ENCODE measurements at regions not wholly inside any gene's neighbourhood (a gene's known extent, or its start where the extent isn't known, plus 50 kb on each side); places are given as distances from the start of the nearest gene placed in this dataset.

DNA sequence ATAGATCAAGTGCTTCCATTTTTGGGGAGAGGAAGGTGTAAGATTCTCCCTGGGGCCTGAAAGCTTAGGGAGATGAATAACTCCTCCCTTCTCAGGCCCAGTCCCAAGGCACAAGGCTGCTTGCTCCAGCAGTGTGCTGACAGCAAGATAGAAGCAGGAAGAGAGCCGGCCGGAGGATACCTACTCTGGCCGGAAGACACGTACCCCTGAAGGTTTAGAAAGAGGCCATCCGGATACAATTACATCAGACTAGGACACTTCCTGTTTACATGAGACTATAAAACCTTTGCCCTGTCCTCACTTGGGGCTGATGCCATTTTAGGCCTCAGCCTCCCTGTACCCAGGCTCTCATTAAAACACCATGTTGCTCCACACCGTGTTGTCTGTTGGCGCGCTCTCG lies 329.9 kb downstream of the SV2B start (continued):
- TF ChIP-seq ZNF331 (CRISPR knock-in tag; IDR thresholded peaks at IDR 0.05; ENCODE audit: low read depth) (no peak), CREB1 (CRISPR knock-in tag; IDR thresholded peaks at IDR 0.05; ENCODE audit: low read depth) (no peak)
- TF ChIP-seq, protein P1, sequence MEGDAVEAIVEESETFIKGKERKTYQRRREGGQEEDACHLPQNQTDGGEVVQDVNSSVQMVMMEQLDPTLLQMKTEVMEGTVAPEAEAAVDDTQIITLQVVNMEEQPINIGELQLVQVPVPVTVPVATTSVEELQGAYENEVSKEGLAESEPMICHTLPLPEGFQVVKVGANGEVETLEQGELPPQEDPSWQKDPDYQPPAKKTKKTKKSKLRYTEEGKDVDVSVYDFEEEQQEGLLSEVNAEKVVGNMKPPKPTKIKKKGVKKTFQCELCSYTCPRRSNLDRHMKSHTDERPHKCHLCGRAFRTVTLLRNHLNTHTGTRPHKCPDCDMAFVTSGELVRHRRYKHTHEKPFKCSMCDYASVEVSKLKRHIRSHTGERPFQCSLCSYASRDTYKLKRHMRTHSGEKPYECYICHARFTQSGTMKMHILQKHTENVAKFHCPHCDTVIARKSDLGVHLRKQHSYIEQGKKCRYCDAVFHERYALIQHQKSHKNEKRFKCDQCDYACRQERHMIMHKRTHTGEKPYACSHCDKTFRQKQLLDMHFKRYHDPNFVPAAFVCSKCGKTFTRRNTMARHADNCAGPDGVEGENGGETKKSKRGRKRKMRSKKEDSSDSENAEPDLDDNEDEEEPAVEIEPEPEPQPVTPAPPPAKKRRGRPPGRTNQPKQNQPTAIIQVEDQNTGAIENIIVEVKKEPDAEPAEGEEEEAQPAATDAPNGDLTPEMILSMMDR (conservative IDR thresholded peaks at IDR 0.05; ENCODE audit: low read depth in 2 of 2) = no peak

DNA sequence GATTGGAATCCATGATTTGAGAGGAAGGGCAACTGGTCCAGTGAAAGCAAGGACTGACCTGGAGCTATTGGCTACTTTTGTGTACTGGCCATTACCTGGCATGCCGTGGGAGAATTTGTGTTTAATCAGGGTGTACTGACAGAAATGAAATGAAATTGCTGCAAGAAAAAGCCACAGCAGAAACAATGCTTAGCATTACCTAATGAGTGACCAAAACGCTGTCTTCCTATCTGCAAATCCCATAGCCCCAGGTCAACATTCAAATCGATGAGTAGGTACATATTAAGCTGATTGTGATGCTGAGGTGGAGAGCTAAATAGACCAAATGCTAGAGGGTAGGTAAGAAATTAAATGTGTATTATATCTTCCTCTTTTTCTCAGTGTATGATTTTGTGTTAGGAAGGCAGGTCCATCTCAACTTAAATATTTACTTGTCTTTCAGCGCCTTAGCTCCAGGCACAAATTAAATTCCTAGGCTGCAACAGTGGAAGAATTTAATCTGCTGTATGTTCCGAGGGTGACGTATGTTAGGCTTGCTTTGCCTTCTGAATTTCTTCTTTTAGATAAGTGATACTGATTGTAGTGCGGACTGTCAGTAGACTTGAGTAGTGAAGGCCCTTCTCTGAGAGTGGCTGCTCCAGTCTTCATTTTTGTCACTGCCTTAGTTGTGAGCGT lies 331.1 kb downstream of the SV2B start:
- Mint-ChIP-seq H3K27me3 (ENCODE audit: insufficient read depth, low read depth, poor library complexity) (no peaks in the 10 kb centered on the region), H3K4me3 (no peak overlapping the region), H3K4me1 (peaks cover 9% of the 10 kb centered on the region; the same call in 1 of the 3 replicates), H3K9me3 (peaks cover 7% of the 10 kb centered on the region; the same call in 1 of the 3 replicates), H3K36me3 (ENCODE audit: low read depth) (peaks cover 4% of the 10 kb centered on the region; the same call in 1 of the 3 replicates), H3K27ac (no peak overlapping the region)
- Histone ChIP-seq H3K4me2 (no peak overlapping the region), H4K20me1 (replicated peaks; ENCODE audit: insufficient read depth) (no peaks in the 10 kb centered on the region), H3K4me1 (ENCODE audit: insufficient read depth) (peaks cover 14% of the 10 kb centered on the region), H3F3A (replicated peaks; ENCODE audit: low read depth) (no peaks in the 10 kb centered on the region), H3K4me3 (no peak overlapping the region), H3K27me3 (ENCODE audit: insufficient read depth) (no peaks in the 10 kb centered on the region), H2AFZ (no peak overlapping the region), H3K36me3 (ENCODE audit: insufficient read depth) (no peaks in the 10 kb centered on the region), H3K79me2 (replicated peaks; ENCODE audit: insufficient read depth) (no peaks in the 10 kb centered on the region), H3K9me2 (ENCODE audit: insufficient read depth) (peaks cover 6% of the 10 kb centered on the region), H3K27ac (ENCODE audit: low read depth) (no peak overlapping the region)
- no peak for ATAC-seq
- no peak for DNase-seq (ENCODE audit: low spot score)
- TF ChIP-seq EZH2 (IDR thresholded peaks at IDR 0.05; ENCODE audit: low read depth, unreplicated experiment) (no peak), ZNF331 (CRISPR knock-in tag; IDR thresholded peaks at IDR 0.05; ENCODE audit: low read depth) (no peak), STAT1 (IDR thresholded peaks at IDR 0.05; ENCODE audit: unreplicated experiment) (no peak), EZH2phosphoT487 (IDR thresholded peaks at IDR 0.05; ENCODE audit: unreplicated experiment) (no peak)

DNA sequence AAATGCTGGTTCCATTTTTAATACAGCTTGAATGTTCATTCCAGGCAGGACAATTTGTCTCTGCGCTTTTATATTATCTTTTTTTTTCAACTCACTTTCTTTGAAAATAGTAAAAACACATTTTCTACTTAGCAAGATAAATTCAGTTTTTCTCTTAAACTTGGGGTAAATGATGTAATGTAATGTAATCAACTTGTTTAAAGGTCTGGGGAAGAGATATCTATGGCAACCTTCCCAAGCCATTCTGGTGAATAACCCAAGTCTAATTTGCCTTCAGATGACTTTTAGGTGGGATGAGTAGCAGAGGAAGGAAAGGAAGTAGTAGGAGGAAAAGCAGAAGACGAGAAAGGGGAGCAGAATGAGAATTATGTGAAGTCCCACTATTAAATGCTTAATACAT lies 335.1 kb downstream of the SV2B start:
- Histone ChIP-seq H3K9me2 (ENCODE audit: insufficient read depth) (no peaks in the 10 kb centered on the region; the same call in 1 of the 2 replicates), H4K20me1 (replicated peaks; ENCODE audit: insufficient read depth) (no peaks in the 10 kb centered on the region), H3K4me3 (no peak overlapping the region), H3K36me3 (ENCODE audit: insufficient read depth) (no peaks in the 10 kb centered on the region), H3K27ac (ENCODE audit: low read depth) (no peak overlapping the region), H3F3A (replicated peaks; ENCODE audit: low read depth) (no peaks in the 10 kb centered on the region), H3K4me2 (no peak overlapping the region), H2AFZ (no peak overlapping the region), H3K27me3 (ENCODE audit: insufficient read depth) (no peaks in the 10 kb centered on the region), H3K4me1 (ENCODE audit: insufficient read depth) (peaks cover 14% of the 10 kb centered on the region), H3K79me2 (replicated peaks; ENCODE audit: insufficient read depth) (no peaks in the 10 kb centered on the region)
- Mint-ChIP-seq H3K36me3 (ENCODE audit: low read depth) (peaks cover 4% of the 10 kb centered on the region; the same call in 1 of the 3 replicates), H3K27ac (no peak overlapping the region), H3K27me3 (ENCODE audit: insufficient read depth, low read depth, poor library complexity) (no peaks in the 10 kb centered on the region), H3K4me3 (no peak overlapping the region), H3K9me3 (peaks cover 15% of the 10 kb centered on the region; the same call in 2 of the 3 replicates), H3K4me1 (peaks cover 9% of the 10 kb centered on the region; the same call in 1 of the 3 replicates)
- no peak for DNase-seq (ENCODE audit: low spot score)
- no peak for ATAC-seq
- TF ChIP-seq, protein P2, sequence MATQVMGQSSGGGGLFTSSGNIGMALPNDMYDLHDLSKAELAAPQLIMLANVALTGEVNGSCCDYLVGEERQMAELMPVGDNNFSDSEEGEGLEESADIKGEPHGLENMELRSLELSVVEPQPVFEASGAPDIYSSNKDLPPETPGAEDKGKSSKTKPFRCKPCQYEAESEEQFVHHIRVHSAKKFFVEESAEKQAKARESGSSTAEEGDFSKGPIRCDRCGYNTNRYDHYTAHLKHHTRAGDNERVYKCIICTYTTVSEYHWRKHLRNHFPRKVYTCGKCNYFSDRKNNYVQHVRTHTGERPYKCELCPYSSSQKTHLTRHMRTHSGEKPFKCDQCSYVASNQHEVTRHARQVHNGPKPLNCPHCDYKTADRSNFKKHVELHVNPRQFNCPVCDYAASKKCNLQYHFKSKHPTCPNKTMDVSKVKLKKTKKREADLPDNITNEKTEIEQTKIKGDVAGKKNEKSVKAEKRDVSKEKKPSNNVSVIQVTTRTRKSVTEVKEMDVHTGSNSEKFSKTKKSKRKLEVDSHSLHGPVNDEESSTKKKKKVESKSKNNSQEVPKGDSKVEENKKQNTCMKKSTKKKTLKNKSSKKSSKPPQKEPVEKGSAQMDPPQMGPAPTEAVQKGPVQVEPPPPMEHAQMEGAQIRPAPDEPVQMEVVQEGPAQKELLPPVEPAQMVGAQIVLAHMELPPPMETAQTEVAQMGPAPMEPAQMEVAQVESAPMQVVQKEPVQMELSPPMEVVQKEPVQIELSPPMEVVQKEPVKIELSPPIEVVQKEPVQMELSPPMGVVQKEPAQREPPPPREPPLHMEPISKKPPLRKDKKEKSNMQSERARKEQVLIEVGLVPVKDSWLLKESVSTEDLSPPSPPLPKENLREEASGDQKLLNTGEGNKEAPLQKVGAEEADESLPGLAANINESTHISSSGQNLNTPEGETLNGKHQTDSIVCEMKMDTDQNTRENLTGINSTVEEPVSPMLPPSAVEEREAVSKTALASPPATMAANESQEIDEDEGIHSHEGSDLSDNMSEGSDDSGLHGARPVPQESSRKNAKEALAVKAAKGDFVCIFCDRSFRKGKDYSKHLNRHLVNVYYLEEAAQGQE (IDR thresholded peaks at IDR 0.05; ENCODE audit: unreplicated experiment) = no peak
- TF ChIP-seq ZNF331 (CRISPR knock-in tag; IDR thresholded peaks at IDR 0.05; ENCODE audit: low read depth) (no peak), EZH2phosphoT487 (IDR thresholded peaks at IDR 0.05; ENCODE audit: unreplicated experiment) (no peak), STAT1 (IDR thresholded peaks at IDR 0.05; ENCODE audit: unreplicated experiment) (no peak), EZH2 (IDR thresholded peaks at IDR 0.05; ENCODE audit: low read depth, unreplicated experiment) (no peak), CREB1 (CRISPR knock-in tag; IDR thresholded peaks at IDR 0.05; ENCODE audit: low read depth) (no peak)
